ENCODE measurements at regions not wholly inside any gene's neighbourhood (a gene's known extent, or its start where the extent isn't known, plus 50 kb on each side); places are given as distances from the start of the nearest gene placed in this dataset.

DNA sequence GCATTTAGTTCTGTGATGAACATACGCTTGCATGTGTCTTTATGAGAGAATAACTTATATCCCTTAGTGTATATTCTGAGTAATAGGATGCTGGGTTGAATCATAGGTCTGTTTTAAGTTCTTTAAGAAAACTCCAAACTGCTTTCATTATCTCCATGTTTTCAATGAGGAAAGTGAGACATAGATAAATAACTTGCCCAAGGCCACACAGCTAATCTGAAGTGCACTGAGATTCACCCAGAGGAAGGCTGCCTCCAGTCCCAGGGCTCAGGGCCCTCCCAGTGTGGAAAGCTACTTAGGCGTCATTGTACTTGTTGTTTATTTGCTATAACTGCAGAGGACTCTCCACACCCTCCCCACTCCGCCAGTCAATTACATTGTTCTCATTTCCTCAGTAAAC, 126.7 kb downstream of the INHBA start:
- ChIA-PET POLR2A (no interaction called here), CTCF (interaction anchor here (1.3 kb wide), 1 partner anchor 120 kb away, joined by 5 read pairs; no protein-coding TSS in a partner anchor)
- FAIRE-seq (no peak), ATAC-seq (no peak), DNase-seq (ENCODE audit: low read depth in 1 of 2, low spot score in 1 of 2) (no peak)
- no peak overlapping the region for H3K4me2 ChIP-seq
- H3K4me1 ChIP-seq = 0 out of 3 replicates have a peak, but pooled peaks cover 3% of the 10 kb centered on the region
- H3K27ac ChIP-seq = no peak overlapping the region
- 48% methylated on average over 3 of the region's 3 CpGs for WGBS (ENCODE audit: missing lambda C conversion rate)
- H3K4me3 ChIP-seq = no peak overlapping the region
- no peak for TF ChIP-seq TFCP2L1 (CRISPR knock-in tag; IDR thresholded peaks at IDR 0.05)
- TF ChIP-seq KDM5A (IDR thresholded peaks at IDR 0.05) = no peak
- TF ChIP-seq FOSL2 (IDR thresholded peaks at IDR 0.05) = no peak
- no peak for TF ChIP-seq FOSL2 (CRISPR knock-in tag; IDR thresholded peaks at IDR 0.05)
- TF ChIP-seq EP300 (IDR thresholded peaks at IDR 0.05) = no peak
- TF ChIP-seq, protein P1, sequence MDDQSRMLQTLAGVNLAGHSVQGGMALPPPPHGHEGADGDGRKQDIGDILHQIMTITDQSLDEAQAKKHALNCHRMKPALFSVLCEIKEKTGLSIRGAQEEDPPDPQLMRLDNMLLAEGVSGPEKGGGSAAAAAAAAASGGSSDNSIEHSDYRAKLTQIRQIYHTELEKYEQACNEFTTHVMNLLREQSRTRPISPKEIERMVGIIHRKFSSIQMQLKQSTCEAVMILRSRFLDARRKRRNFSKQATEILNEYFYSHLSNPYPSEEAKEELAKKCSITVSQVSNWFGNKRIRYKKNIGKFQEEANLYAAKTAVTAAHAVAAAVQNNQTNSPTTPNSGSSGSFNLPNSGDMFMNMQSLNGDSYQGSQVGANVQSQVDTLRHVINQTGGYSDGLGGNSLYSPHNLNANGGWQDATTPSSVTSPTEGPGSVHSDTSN (IDR thresholded peaks at IDR 0.05) = no peak
- TF ChIP-seq, protein P2, sequence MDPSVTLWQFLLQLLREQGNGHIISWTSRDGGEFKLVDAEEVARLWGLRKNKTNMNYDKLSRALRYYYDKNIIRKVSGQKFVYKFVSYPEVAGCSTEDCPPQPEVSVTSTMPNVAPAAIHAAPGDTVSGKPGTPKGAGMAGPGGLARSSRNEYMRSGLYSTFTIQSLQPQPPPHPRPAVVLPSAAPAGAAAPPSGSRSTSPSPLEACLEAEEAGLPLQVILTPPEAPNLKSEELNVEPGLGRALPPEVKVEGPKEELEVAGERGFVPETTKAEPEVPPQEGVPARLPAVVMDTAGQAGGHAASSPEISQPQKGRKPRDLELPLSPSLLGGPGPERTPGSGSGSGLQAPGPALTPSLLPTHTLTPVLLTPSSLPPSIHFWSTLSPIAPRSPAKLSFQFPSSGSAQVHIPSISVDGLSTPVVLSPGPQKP (IDR thresholded peaks at IDR 0.05; ENCODE audit: low read depth, low read length) = no peak
- TF ChIP-seq EHF (CRISPR knock-in tag; IDR thresholded peaks at IDR 0.05) = no peak
- TF ChIP-seq, protein P3, sequence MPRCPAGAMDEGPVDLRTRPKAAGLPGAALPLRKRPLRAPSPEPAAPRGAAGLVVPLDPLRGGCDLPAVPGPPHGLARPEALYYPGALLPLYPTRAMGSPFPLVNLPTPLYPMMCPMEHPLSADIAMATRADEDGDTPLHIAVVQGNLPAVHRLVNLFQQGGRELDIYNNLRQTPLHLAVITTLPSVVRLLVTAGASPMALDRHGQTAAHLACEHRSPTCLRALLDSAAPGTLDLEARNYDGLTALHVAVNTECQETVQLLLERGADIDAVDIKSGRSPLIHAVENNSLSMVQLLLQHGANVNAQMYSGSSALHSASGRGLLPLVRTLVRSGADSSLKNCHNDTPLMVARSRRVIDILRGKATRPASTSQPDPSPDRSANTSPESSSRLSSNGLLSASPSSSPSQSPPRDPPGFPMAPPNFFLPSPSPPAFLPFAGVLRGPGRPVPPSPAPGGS (IDR thresholded peaks at IDR 0.05) = no peak
- no peak for TF ChIP-seq MYC (IDR thresholded peaks at IDR 0.05; ENCODE audit: borderline replicate concordance, low read length)
- TF ChIP-seq, protein P4, sequence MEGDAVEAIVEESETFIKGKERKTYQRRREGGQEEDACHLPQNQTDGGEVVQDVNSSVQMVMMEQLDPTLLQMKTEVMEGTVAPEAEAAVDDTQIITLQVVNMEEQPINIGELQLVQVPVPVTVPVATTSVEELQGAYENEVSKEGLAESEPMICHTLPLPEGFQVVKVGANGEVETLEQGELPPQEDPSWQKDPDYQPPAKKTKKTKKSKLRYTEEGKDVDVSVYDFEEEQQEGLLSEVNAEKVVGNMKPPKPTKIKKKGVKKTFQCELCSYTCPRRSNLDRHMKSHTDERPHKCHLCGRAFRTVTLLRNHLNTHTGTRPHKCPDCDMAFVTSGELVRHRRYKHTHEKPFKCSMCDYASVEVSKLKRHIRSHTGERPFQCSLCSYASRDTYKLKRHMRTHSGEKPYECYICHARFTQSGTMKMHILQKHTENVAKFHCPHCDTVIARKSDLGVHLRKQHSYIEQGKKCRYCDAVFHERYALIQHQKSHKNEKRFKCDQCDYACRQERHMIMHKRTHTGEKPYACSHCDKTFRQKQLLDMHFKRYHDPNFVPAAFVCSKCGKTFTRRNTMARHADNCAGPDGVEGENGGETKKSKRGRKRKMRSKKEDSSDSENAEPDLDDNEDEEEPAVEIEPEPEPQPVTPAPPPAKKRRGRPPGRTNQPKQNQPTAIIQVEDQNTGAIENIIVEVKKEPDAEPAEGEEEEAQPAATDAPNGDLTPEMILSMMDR (IDR thresholded peaks at IDR 0.05) = no peak
- TF ChIP-seq SREBF2 (IDR thresholded peaks at IDR 0.05) = no peak
- no peak for TF ChIP-seq KDM1A (IDR thresholded peaks at IDR 0.05; ENCODE audit: low read depth)
- no peak for TF ChIP-seq RCOR1 (IDR thresholded peaks at IDR 0.05; ENCODE audit: low read depth, low read length)
- no peak for TF ChIP-seq HEYL (CRISPR knock-in tag; IDR thresholded peaks at IDR 0.05)
- no peak for TF ChIP-seq JUNB (IDR thresholded peaks at IDR 0.05)
- no peak for TF ChIP-seq HOXA7 (CRISPR knock-in tag; IDR thresholded peaks at IDR 0.05)
- H3K9me3 ChIP-seq = no peaks in the 10 kb centered on the region

DNA sequence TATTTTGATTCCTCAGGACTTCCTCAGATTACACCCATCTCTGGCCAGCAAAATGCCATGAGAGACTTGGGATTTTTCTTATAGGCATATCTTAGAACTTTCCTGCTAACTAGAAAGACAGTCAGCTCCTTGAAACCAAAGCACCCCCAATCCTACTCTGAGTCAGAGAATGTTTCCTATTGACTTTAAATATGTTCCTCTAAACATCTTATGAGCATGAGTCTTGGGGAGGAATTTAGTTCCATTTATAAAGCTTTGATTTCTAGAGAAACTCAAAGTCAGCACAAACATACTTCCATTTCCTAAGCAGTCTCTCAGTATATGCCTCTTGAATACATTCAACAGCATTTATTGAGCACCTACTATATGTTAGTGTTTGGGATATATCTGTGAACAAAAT, 128.5 kb downstream of the INHBA start:
- DNase-seq (ENCODE audit: low read depth in 1 of 2, low spot score in 1 of 2) (no peak), ATAC-seq (no peak), FAIRE-seq (no peak)
- Histone ChIP-seq H3K4me1 (0 out of 3 replicates have a peak, but pooled peaks cover 3% of the 10 kb centered on the region), H3K4me3 (no peak overlapping the region), H3K27ac (no peak overlapping the region), H3K9me3 (no peaks in the 10 kb centered on the region), H3K4me2 (no peak overlapping the region)
- TF ChIP-seq TP53 (CRISPR knock-in tag; IDR thresholded peaks at IDR 0.05) (no peak), HEYL (CRISPR knock-in tag; IDR thresholded peaks at IDR 0.05) (no peak), RAD21 (conservative IDR thresholded peaks at IDR 0.05 in 1 of 2, IDR thresholded peaks at IDR 0.05 in 1 of 2) (no peak), MAFK (IDR thresholded peaks at IDR 0.05; ENCODE audit: partially characterized antibody) (no peak), ESRRA (IDR thresholded peaks at IDR 0.05; ENCODE audit: borderline replicate concordance, low read length) (no peak), HOXA7 (CRISPR knock-in tag; IDR thresholded peaks at IDR 0.05) (no peak), MYC (IDR thresholded peaks at IDR 0.05; ENCODE audit: borderline replicate concordance, low read length) (no peak), ZNF302 (CRISPR knock-in tag; IDR thresholded peaks at IDR 0.05) (no peak), EHMT2 (IDR thresholded peaks at IDR 0.05; ENCODE audit: low read depth) (no peak), RFX5 (IDR thresholded peaks at IDR 0.05) (no peak)
- TF ChIP-seq, protein P5, sequence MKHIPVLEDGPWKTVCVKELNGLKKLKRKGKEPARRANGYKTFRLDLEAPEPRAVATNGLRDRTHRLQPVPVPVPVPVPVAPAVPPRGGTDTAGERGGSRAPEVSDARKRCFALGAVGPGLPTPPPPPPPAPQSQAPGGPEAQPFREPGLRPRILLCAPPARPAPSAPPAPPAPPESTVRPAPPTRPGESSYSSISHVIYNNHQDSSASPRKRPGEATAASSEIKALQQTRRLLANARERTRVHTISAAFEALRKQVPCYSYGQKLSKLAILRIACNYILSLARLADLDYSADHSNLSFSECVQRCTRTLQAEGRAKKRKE (CRISPR knock-in tag; IDR thresholded peaks at IDR 0.05; ENCODE audit: low read depth) = no peak
- TF ChIP-seq, protein P6, sequence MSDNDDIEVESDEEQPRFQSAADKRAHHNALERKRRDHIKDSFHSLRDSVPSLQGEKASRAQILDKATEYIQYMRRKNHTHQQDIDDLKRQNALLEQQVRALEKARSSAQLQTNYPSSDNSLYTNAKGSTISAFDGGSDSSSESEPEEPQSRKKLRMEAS (IDR thresholded peaks at IDR 0.05) = no peak
- POLR2A ChIA-PET = no interaction called here
- CTCF ChIA-PET = interaction anchor here (1.2 kb wide), 2 partner anchors 9 to 131 kb away, joined by 3 read pairs; no protein-coding TSS in a partner anchor

All from A549 (cell line).